ENCODE measurements at regions not wholly inside any gene's neighbourhood (a gene's known extent, or its start where the extent isn't known, plus 50 kb on each side); places are given as distances from the start of the nearest gene placed in this dataset.

- no peaks in the 10 kb centered on the region for H4K20me1 ChIP-seq (ENCODE audit: insufficient read depth, low read length)
- H3K4me2 ChIP-seq (ENCODE audit: low read length), result no peak overlapping the region
- no peak overlapping the region for H3K9ac ChIP-seq (ENCODE audit: low read length)
- no peaks in the 10 kb centered on the region for H3K4me1 ChIP-seq (ENCODE audit: low read length)
- H3K27ac ChIP-seq (ENCODE audit: low read length), result no peak overlapping the region
- H3K9me3 ChIP-seq (ENCODE audit: insufficient read depth, low read length), result no peaks in the 10 kb centered on the region
- H2AFZ ChIP-seq (ENCODE audit: low read depth, low read length), result no peak overlapping the region
- no peaks in the 10 kb centered on the region for H3K27me3 ChIP-seq (ENCODE audit: low read depth, low read length)
- no peak overlapping the region for H3K4me3 ChIP-seq (ENCODE audit: low read length)
- H3K36me3 ChIP-seq (replicated peaks; ENCODE audit: low read depth, low read length), result no peaks in the 10 kb centered on the region
- no peaks in the 10 kb centered on the region for H3K79me2 ChIP-seq (ENCODE audit: low read length)
- TF ChIP-seq EZH2phosphoT487 (IDR thresholded peaks at IDR 0.05; ENCODE audit: low read depth) (no peak), CTCF (IDR thresholded peaks at IDR 0.05; ENCODE audit: low read depth, low read length) (no peak)
Observed at GRCh38 chr6:78398292-78398691, 469.1 kb upstream of the IRAK1BP1 start.

- Histone ChIP-seq H3K9me3 (ENCODE audit: insufficient read depth, low read length) (no peaks in the 10 kb centered on the region), H3K4me2 (ENCODE audit: low read length) (no peak overlapping the region), H3K79me2 (ENCODE audit: low read length) (no peaks in the 10 kb centered on the region), H2AFZ (ENCODE audit: low read depth, low read length) (no peak overlapping the region), H3K4me1 (ENCODE audit: low read length) (no peaks in the 10 kb centered on the region), H3K9ac (ENCODE audit: low read length) (no peak overlapping the region), H3K27me3 (ENCODE audit: low read depth, low read length) (no peaks in the 10 kb centered on the region), H3K36me3 (replicated peaks; ENCODE audit: low read depth, low read length) (no peaks in the 10 kb centered on the region), H3K4me3 (ENCODE audit: low read length) (no peak overlapping the region), H3K27ac (ENCODE audit: low read length) (no peak overlapping the region), H4K20me1 (ENCODE audit: insufficient read depth, low read length) (no peaks in the 10 kb centered on the region)
- TF ChIP-seq EZH2phosphoT487 (IDR thresholded peaks at IDR 0.05; ENCODE audit: low read depth), result no peak
- no peak for TF ChIP-seq CTCF (IDR thresholded peaks at IDR 0.05; ENCODE audit: low read depth, low read length)
Observed at GRCh38 chr6:78400076-78400475, 467.3 kb upstream of the IRAK1BP1 start.

DNA sequence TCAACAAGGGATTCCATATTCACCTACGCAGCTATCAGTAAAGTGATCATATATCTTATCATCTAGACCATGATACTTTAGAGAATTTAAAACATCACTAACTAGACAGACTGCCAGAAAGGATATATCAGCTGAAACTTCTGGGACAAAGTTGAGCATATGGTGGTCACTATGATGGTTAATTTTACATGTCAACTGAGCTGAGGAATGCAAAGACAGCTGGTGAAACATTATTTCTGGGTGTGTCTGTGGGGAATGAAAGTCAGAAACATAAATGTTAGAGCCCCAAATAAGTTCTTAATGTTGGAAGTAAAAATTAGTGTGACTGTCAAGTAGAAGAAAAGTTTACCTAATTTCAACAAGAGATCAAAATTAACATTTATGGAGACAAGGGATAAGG lies 440.0 kb upstream of the IRAK1BP1 start:
- no peak overlapping the region for H3K4me3 ChIP-seq (ENCODE audit: low read length)
- H3K27ac ChIP-seq (ENCODE audit: low read length), result no peak overlapping the region
- no peaks in the 10 kb centered on the region for H3K79me2 ChIP-seq (ENCODE audit: low read length)
- H3K4me1 ChIP-seq (ENCODE audit: low read length), result no peaks in the 10 kb centered on the region
- no peak overlapping the region for H3K4me2 ChIP-seq (ENCODE audit: low read length)
- no peaks in the 10 kb centered on the region for H3K27me3 ChIP-seq (ENCODE audit: low read depth, low read length)
- H2AFZ ChIP-seq (ENCODE audit: low read depth, low read length), result no peak overlapping the region
- H3K9me3 ChIP-seq (ENCODE audit: insufficient read depth, low read length), result no peaks in the 10 kb centered on the region
- no peaks in the 10 kb centered on the region for H3K36me3 ChIP-seq (replicated peaks; ENCODE audit: low read depth, low read length)
- TF ChIP-seq CTCF (IDR thresholded peaks at IDR 0.05; ENCODE audit: low read depth, low read length), result no peak
- no peak for TF ChIP-seq EZH2phosphoT487 (IDR thresholded peaks at IDR 0.05; ENCODE audit: low read depth)
- H3K9ac ChIP-seq (ENCODE audit: low read length), result no peak overlapping the region
- H4K20me1 ChIP-seq (ENCODE audit: insufficient read depth, low read length), result no peaks in the 10 kb centered on the region

- H3K79me2 ChIP-seq (ENCODE audit: low read length), result no peaks in the 10 kb centered on the region
- no peaks in the 10 kb centered on the region for H4K20me1 ChIP-seq (ENCODE audit: insufficient read depth, low read length)
- no peak overlapping the region for H2AFZ ChIP-seq (ENCODE audit: low read depth, low read length)
- H3K4me3 ChIP-seq (ENCODE audit: low read length), result no peak overlapping the region
- no peak overlapping the region for H3K27ac ChIP-seq (ENCODE audit: low read length)
- no peaks in the 10 kb centered on the region for H3K4me1 ChIP-seq (ENCODE audit: low read length)
- H3K4me2 ChIP-seq (ENCODE audit: low read length), result no peak overlapping the region
- H3K36me3 ChIP-seq (replicated peaks; ENCODE audit: low read depth, low read length), result no peaks in the 10 kb centered on the region
- no peaks in the 10 kb centered on the region for H3K27me3 ChIP-seq (ENCODE audit: low read depth, low read length)
- H3K9ac ChIP-seq (ENCODE audit: low read length), result no peak overlapping the region
- TF ChIP-seq EZH2phosphoT487 (IDR thresholded peaks at IDR 0.05; ENCODE audit: low read depth), result no peak
- TF ChIP-seq CTCF (IDR thresholded peaks at IDR 0.05; ENCODE audit: low read depth, low read length), result no peak
- no peaks in the 10 kb centered on the region for H3K9me3 ChIP-seq (ENCODE audit: insufficient read depth, low read length)
Observed at GRCh38 chr6:78430521-78430920, 436.8 kb upstream of the IRAK1BP1 start.
